Activated CD4-positive, alpha-beta T cell treated with anti-CD3 and anti-CD28 coated beads, Interleukin-2, amount 10 ng/mL, durations not matched to agents 7 days and 5 days (primary cell): ENCODE measurements at regions not wholly inside any gene's neighbourhood (a gene's known extent, or its start where the extent isn't known, plus 50 kb on each side); places are given as distances from the start of the nearest gene placed in this dataset.

Experiments
- CTCF ChIA-PET: fragments of 350-600 bp; sonication (Branson Sonifier 250); formaldehyde crosslinking; loops from one replicate; lab custom pipeline; 2021; ENCODE audit warnings: antibody characterized with exemption; lab: Charles Lee
- POLR2A ChIA-PET: fragments of 350-600 bp; sonication (Branson Sonifier 250); formaldehyde crosslinking; loops from one replicate; lab custom pipeline; 2021; ENCODE audit warnings: antibody characterized with exemption; lab: Charles Lee
- DNase-seq: peaks from one replicate; pipeline ENCODE4 v3.0.0-alpha.2; 2020
- H3K27ac Mint-ChIP-seq: one replicate; pipeline ENCODE4 v1.8.0; 2021; ENCODE audit warnings: mild to moderate bottlenecking, moderate library complexity, mixed read lengths
- H3K27me3 Mint-ChIP-seq: one replicate; pipeline ENCODE4 v1.8.0; 2021; ENCODE audit warnings: mixed read lengths
- H3K36me3 Mint-ChIP-seq: one replicate; pipeline ENCODE4 v1.8.0; 2021; ENCODE audit warnings: low read depth, mixed read lengths
- H3K4me1 Mint-ChIP-seq: one replicate; pipeline ENCODE4 v1.8.0; 2021; ENCODE audit warnings: mixed read lengths
- H3K4me3 Mint-ChIP-seq: one replicate; pipeline ENCODE4 v1.8.0; 2021; ENCODE audit warnings: mild to moderate bottlenecking, moderate library complexity, mixed read lengths
- H3K9me3 Mint-ChIP-seq: one replicate; pipeline ENCODE4 v1.8.0; 2021; ENCODE audit warnings: mixed read lengths

DNA sequence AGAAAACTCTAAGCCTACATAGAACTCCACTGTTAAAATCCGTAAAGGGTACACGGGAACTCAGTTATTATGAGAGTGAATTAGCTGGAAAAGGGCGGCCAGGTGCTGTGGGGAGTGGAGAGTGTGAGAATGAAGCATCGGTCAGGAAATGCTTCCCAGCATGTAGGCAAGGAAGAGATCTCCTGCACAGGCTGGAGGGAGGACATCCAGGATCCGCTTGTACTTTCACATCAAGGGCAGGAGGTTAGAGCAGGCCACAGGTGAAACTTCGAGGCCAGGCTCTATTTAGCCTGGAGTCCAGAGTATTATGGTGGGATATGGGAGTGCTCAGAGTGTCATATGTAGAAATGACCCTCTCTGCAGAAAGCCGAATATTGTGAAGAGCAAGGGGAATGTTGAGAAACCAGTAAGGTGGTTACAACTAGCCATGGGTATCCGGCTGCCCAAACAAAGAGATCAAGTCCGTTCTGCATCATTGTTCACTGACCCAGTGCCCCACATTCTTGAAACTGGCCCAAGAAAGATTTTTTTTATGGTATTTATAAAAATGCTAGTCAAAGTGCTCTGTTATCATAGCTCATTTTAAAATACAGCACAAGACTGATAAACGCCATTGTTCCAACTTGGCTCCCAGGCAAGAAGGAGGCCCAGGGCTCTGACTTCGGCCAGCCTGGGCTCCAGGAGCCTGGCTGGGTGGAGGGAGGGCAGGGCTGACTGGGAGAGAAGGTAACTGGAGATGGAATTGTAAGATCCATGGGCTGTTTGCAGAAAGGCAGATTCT, 79.4 kb upstream of the HIF1A start:
- Mint-ChIP-seq H3K27ac (no peak overlapping the region), H3K4me3 (no peak overlapping the region), H3K4me1 (peaks cover 29% of the 10 kb centered on the region), H3K27me3 (no peaks in the 10 kb centered on the region), H3K9me3 (peaks cover 2% of the 10 kb centered on the region), H3K36me3 (no peaks in the 10 kb centered on the region)
- POLR2A ChIA-PET = no interaction called here
- CTCF ChIA-PET = interaction anchor here (0.5 to 2.4 kb wide), 2 partner anchors 57 to 277 kb away, joined by 3 to 6 read pairs; no protein-coding TSS in a partner anchor
- DNase-seq = no peak

GRCh38 chr14:61616524-61617185, 78.7 kb upstream of the HIF1A start:
- H3K27ac Mint-ChIP-seq = no peak overlapping the region
- ChIA-PET POLR2A (no interaction called here), CTCF (interaction anchor here (1.7 to 2.4 kb wide), 2 partner anchors 9 to 58 kb away, joined by 5 to 6 read pairs; no protein-coding TSS in a partner anchor)
- H3K36me3 Mint-ChIP-seq = no peaks in the 10 kb centered on the region
- no peaks in the 10 kb centered on the region for H3K27me3 Mint-ChIP-seq
- peaks cover 4% of the 10 kb centered on the region for H3K9me3 Mint-ChIP-seq
- H3K4me1 Mint-ChIP-seq = peaks cover 35% of the 10 kb centered on the region
- H3K4me3 Mint-ChIP-seq = no peak overlapping the region
- DNase-seq = no peak

GRCh38 chr14:61618448-61618847, 76.9 kb upstream of the HIF1A start:
- CTCF ChIA-PET = no interaction called here

GRCh38 chr14:61619494-61619893, 75.8 kb upstream of the HIF1A start:
- H3K27me3 Mint-ChIP-seq = no peaks in the 10 kb centered on the region
- H3K4me1 Mint-ChIP-seq = peaks cover 40% of the 10 kb centered on the region
- no peak overlapping the region for H3K27ac Mint-ChIP-seq
- H3K4me3 Mint-ChIP-seq = no peak overlapping the region
- H3K36me3 Mint-ChIP-seq = no peaks in the 10 kb centered on the region
- peaks cover 7% of the 10 kb centered on the region for H3K9me3 Mint-ChIP-seq
- POLR2A ChIA-PET = no interaction called here
- CTCF ChIA-PET = interaction anchor here (1.8 kb wide), 1 partner anchor 11 kb away, joined by 6 read pairs; no protein-coding TSS in a partner anchor
- no peak for DNase-seq

More at GRCh38 chr14:61618448-61618847, 76.9 kb upstream of the HIF1A start:
- no peak overlapping the region for H3K27ac Mint-ChIP-seq
- no peaks in the 10 kb centered on the region for H3K27me3 Mint-ChIP-seq
- peaks cover 7% of the 10 kb centered on the region for H3K9me3 Mint-ChIP-seq
- H3K4me3 Mint-ChIP-seq = no peak overlapping the region
- H3K4me1 Mint-ChIP-seq = peaks cover 40% of the 10 kb centered on the region
- POLR2A ChIA-PET = no interaction called here
- no peak for DNase-seq
- no peaks in the 10 kb centered on the region for H3K36me3 Mint-ChIP-seq

DNA sequence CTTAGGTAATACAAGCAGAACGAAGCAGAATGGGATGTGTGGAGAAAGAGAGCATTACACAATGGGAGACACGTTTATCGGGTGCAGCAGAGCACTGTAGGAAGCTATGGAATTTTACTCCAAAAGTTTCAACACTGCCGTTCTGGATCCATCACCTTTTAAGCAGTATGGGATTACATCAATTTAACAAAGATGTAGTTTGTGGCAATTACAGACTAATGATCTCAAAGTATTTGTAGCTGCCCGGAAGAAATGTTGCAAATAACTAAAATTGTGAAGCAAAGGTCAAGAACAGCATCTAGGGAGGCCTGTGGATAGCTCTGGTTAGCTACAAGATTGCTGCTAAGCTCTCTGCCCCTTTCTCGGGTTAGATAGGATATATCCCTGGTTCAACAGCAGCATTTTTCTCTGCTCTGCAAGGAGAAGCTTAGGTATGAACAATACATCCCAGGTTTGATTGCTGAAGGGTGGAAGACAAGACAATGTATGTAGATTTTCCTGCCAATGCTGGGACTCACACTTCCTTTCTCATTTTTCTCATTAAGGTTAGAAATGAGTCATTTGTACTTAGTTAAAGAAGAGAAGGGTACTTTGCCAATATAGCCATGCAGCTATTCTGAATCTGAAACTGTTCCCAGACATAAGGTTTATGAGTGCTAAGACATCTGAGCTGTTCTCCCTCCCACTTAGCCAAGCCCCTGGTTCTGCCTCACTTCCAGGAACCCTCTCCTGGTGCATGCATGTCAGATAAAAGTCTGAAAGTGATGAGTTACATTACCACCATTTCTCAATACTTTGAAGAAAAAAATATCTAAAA, 75.0 kb upstream of the HIF1A start:
- peaks cover 40% of the 10 kb centered on the region for H3K4me1 Mint-ChIP-seq
- peaks cover 11% of the 10 kb centered on the region for H3K9me3 Mint-ChIP-seq
- no peaks in the 10 kb centered on the region for H3K27me3 Mint-ChIP-seq
- DNase-seq = no peak
- no peak overlapping the region for H3K4me3 Mint-ChIP-seq
- H3K36me3 Mint-ChIP-seq = peaks cover 3% of the 10 kb centered on the region
- no peak overlapping the region for H3K27ac Mint-ChIP-seq
- CTCF ChIA-PET = interaction anchor here (0.5 to 1.8 kb wide), 5 partner anchors 10 to 40 kb away, joined by 3 to 6 read pairs (median 4); no protein-coding TSS in a partner anchor
- POLR2A ChIA-PET = no interaction called here

DNA sequence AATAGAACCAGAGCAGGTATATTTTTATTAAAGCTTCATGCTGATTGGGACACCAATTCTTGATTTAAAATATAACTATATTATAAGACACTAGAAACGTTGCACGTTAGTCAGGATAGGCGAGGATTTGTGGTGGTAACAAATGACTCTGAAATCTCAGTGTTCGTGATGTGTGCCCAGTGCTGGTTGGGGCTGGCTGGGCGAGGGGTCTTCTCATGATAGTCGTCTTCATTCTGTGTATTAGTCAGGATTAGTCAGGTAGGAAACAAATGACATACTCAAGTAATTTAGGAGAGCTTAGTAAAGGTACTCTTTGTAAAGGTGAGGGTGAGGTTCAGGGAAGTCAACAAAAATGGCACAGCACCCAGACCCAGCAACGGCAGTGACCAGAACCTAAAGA, 73.9 kb upstream of the HIF1A start:
- peaks cover 40% of the 10 kb centered on the region for H3K4me1 Mint-ChIP-seq
- POLR2A ChIA-PET = no interaction called here
- no peak for DNase-seq
- peaks cover 6% of the 10 kb centered on the region for H3K36me3 Mint-ChIP-seq
- H3K9me3 Mint-ChIP-seq = peaks cover 14% of the 10 kb centered on the region
- H3K27me3 Mint-ChIP-seq = no peaks in the 10 kb centered on the region
- CTCF ChIA-PET = interaction anchor here (1.8 kb wide), 2 partner anchors 9 to 13 kb away, joined by 6 read pairs; no protein-coding TSS in a partner anchor
- H3K4me3 Mint-ChIP-seq = no peak overlapping the region
- no peak overlapping the region for H3K27ac Mint-ChIP-seq

- H3K9me3 Mint-ChIP-seq = peaks cover 14% of the 10 kb centered on the region
- peaks cover 38% of the 10 kb centered on the region for H3K4me1 Mint-ChIP-seq
- H3K27ac Mint-ChIP-seq = no peak overlapping the region
- ChIA-PET CTCF (no interaction called here), POLR2A (no interaction called here)
- no peak for DNase-seq
- H3K36me3 Mint-ChIP-seq = peaks cover 6% of the 10 kb centered on the region
- H3K4me3 Mint-ChIP-seq = no peak overlapping the region
- no peaks in the 10 kb centered on the region for H3K27me3 Mint-ChIP-seq
These were observed 73.3 kb upstream of the HIF1A start for GRCh38 chr14:61622051-61622450.

DNA sequence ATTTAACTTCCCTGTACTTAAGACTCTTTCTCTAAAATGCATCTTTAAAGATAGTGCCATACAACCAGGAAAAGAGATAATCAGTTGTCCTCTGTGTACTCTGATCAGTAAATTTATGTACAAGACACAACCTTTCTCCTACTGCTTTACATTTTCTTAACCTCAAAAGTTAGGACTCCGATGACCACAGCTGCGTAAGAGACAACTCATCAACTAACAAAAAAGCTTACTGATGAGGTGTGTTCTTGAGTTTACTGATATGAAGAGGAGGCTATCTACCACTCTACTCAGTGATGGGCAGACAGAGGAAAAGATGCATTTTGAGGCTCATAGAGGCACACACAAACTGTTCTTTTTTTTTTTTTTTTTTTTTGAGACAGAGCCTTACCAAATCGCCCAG, 71.4 kb upstream of the HIF1A start:
- POLR2A ChIA-PET = interaction anchor here (0.6 kb wide), 1 partner anchor 16 kb away, joined by 4 read pairs; no protein-coding TSS in a partner anchor
- CTCF ChIA-PET = interaction anchor here (0.6 to 1.7 kb wide), 2 partner anchors 15 to 134 kb away, joined by 3 to 4 read pairs; no protein-coding TSS in a partner anchor

GRCh38 chr14:61625165-61625564, 70.1 kb upstream of the HIF1A start:
- DNase-seq = no peak
- POLR2A ChIA-PET = no interaction called here
- peaks cover 20% of the 10 kb centered on the region for H3K4me1 Mint-ChIP-seq

More for the DNA sequence above, 71.4 kb upstream of the HIF1A start:
- DNase-seq = no peak
- H3K27ac Mint-ChIP-seq = no peak overlapping the region
- peaks cover 16% of the 10 kb centered on the region for H3K9me3 Mint-ChIP-seq
- H3K36me3 Mint-ChIP-seq = peaks cover 6% of the 10 kb centered on the region
- no peak overlapping the region for H3K4me3 Mint-ChIP-seq
- H3K27me3 Mint-ChIP-seq = no peaks in the 10 kb centered on the region
- peaks cover 27% of the 10 kb centered on the region for H3K4me1 Mint-ChIP-seq

DNA sequence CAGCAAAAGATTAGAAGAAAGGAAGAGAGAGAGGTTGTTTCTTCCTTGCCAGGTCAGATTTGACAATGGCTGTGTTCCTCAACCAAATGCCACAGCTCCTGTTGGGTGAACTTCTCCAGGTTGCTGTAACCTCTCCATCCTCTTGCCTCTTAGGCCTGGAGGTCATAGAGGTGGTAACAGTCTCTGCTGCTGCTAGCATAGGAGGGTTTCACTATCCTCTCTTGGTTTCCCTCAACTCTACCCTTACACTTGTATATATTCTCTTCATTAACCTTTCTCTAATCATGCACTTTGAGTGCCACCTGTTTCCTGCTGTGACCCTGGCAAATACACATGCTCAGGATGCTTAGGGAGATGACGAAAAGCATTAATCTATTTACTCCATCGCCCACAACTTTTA, 67.7 kb upstream of the HIF1A start:
- no peak for DNase-seq
- H3K27me3 Mint-ChIP-seq = no peaks in the 10 kb centered on the region
- peaks cover 11% of the 10 kb centered on the region for H3K9me3 Mint-ChIP-seq
- peaks cover 6% of the 10 kb centered on the region for H3K36me3 Mint-ChIP-seq
- POLR2A ChIA-PET = no interaction called here
- CTCF ChIA-PET = no interaction called here
- H3K4me3 Mint-ChIP-seq = no peak overlapping the region
- no peak overlapping the region for H3K27ac Mint-ChIP-seq
- peaks cover 3% of the 10 kb centered on the region for H3K4me1 Mint-ChIP-seq

More at GRCh38 chr14:61625165-61625564, 70.1 kb upstream of the HIF1A start:
- no peaks in the 10 kb centered on the region for H3K27me3 Mint-ChIP-seq
- H3K9me3 Mint-ChIP-seq = peaks cover 16% of the 10 kb centered on the region
- CTCF ChIA-PET = interaction anchor here (1.4 kb wide), 1 partner anchor 8 kb away, joined by 5 read pairs; no protein-coding TSS in a partner anchor
- H3K4me3 Mint-ChIP-seq = no peak overlapping the region
- no peak overlapping the region for H3K27ac Mint-ChIP-seq
- H3K36me3 Mint-ChIP-seq = peaks cover 6% of the 10 kb centered on the region

- POLR2A ChIA-PET = no interaction called here
- Mint-ChIP-seq H3K4me3 (no peak overlapping the region), H3K9me3 (peaks cover 11% of the 10 kb centered on the region), H3K27ac (no peak overlapping the region), H3K27me3 (no peaks in the 10 kb centered on the region), H3K36me3 (peaks cover 6% of the 10 kb centered on the region), H3K4me1 (peaks cover 3% of the 10 kb centered on the region)
- CTCF ChIA-PET = interaction anchor here (0.9 kb wide), 1 partner anchor 74 kb away, joined by 3 read pairs; no protein-coding TSS in a partner anchor
- DNase-seq = no peak
These were observed 67.1 kb upstream of the HIF1A start for GRCh38 chr14:61628016-61628725.
